OCI-LY7 (cell line): ENCODE measurements at regions not wholly inside any gene's neighbourhood (a gene's known extent, or its start where the extent isn't known, plus 50 kb on each side); places are given as distances from the start of the nearest gene placed in this dataset.

Experiments used
- BruUV-seq: library from RNA; stranded (reverse); fragments of 400-500 nt; replicated peaks from 2 replicates; lab custom pipeline; 2021; lab: Mats Ljungman, UMichigan
- CTCF ChIA-PET: fragments of 300-600 bp; sonication (Branson Sonifier 250); formaldehyde crosslinking; loops from one replicate; lab custom pipeline; 2022; ENCODE audit warnings: antibody characterized with exemption; ENCODE audit not compliant: unreplicated experiment; lab: Charles Lee
- POLR2A ChIA-PET: fragments of 300-600 bp; sonication (Branson Sonifier 250); formaldehyde crosslinking; loops from one replicate; lab custom pipeline; 2022; ENCODE audit warnings: antibody characterized with exemption; lab: Charles Lee
- DNase-seq: peaks from one replicate; pipeline ENCODE4 v3.0.0-alpha.2; 2015; ENCODE audit warnings: low spot score
- H2AFZ ChIP-seq: fragments of 200-600 bp; sonication (generic), shearing (Covaris generic); 2 replicates; pipeline ENCODE4 v1.6.1; 2014; ENCODE audit warnings: mild to moderate bottlenecking, antibody characterized with exemption, low read length, moderate library complexity
- H3K27ac ChIP-seq: fragments of 200-600 bp; sonication (generic); 2 replicates; pipeline ENCODE4 v1.5.1; 2014; ENCODE audit warnings: mixed run types, low read depth, mild to moderate bottlenecking, moderate library complexity, low read length, inconsistent platforms; ENCODE audit not compliant: poor library complexity, severe bottlenecking
- H3K36me3 ChIP-seq: fragments of 200-600 bp; sonication (generic); 2 replicates; pipeline ENCODE4 v1.6.1; 2014; ENCODE audit warnings: mild to moderate bottlenecking, antibody characterized with exemption, low read length, moderate library complexity, mixed read lengths; ENCODE audit not compliant: insufficient read depth
- H3K4me1 ChIP-seq: fragments of 200-600 bp; sonication (generic); 2 replicates; pipeline ENCODE4 v1.5.1; 2014; ENCODE audit warnings: mild to moderate bottlenecking, low read length; ENCODE audit not compliant: insufficient read depth, poor library complexity, severe bottlenecking
- H3K4me2 ChIP-seq: fragments of 200-600 bp; sonication (generic); 2 replicates; pipeline ENCODE4 v1.6.1; 2014; ENCODE audit warnings: mild to moderate bottlenecking, low read length
- H3K4me3 ChIP-seq: fragments of 200-600 bp; sonication (generic); 2 replicates; pipeline ENCODE4 v1.5.1; 2014; ENCODE audit warnings: mild to moderate bottlenecking, low read depth, low read length; ENCODE audit not compliant: poor library complexity, severe bottlenecking
- H3K79me2 ChIP-seq: fragments of 200-600 bp; sonication (generic); 2 replicates; pipeline ENCODE4 v1.6.1; 2016; ENCODE audit warnings: low read depth, mild to moderate bottlenecking, low read length, moderate library complexity, mixed read lengths; ENCODE audit not compliant: insufficient read depth
- H3K9me2 ChIP-seq: fragments of 200-600 bp; sonication (generic); 2 replicates; pipeline ENCODE4 v1.6.1; 2016; ENCODE audit warnings: mild to moderate bottlenecking, low read length, mixed read lengths; ENCODE audit not compliant: insufficient read depth
- H3K9me3 ChIP-seq: fragments of 200-600 bp; sonication (generic); 2 replicates; pipeline ENCODE4 v1.6.1; 2014; ENCODE audit warnings: mild to moderate bottlenecking, mixed run types, low read length, mixed read lengths
- H4K20me1 ChIP-seq: fragments of 200-600 bp; sonication (generic); 2 replicates; pipeline ENCODE4 v1.6.1; 2014; ENCODE audit warnings: mild to moderate bottlenecking, antibody characterized with exemption, low read length, moderate library complexity, mixed read lengths; ENCODE audit not compliant: insufficient read depth
- CTCF ChIP-seq: fragments of 200-600 bp; sonication (generic); conservative IDR thresholded peaks from 2 replicates; pipeline ENCODE4 v1.5.1; 2014; ENCODE audit warnings: mild to moderate bottlenecking, antibody characterized with exemption, low read length, moderate library complexity, mixed read lengths
- EZH2phosphoT487 ChIP-seq: fragments of 200-600 bp; sonication (generic); IDR thresholded peaks from 2 replicates; pipeline ENCODE4 v1.6.1; 2018; ENCODE audit warnings: low read depth, borderline replicate concordance, mild to moderate bottlenecking, mixed run types, antibody characterized with exemption, low read length, moderate library complexity, mixed read lengths
- intact Hi-C: fragments of 100-400 bp; cut with micrococcal nuclease; formaldehyde crosslinking; loops from one replicate; pipeline ENCODE4 v1.10.0; 2022; ENCODE audit not compliant: unreplicated experiment

DNA sequence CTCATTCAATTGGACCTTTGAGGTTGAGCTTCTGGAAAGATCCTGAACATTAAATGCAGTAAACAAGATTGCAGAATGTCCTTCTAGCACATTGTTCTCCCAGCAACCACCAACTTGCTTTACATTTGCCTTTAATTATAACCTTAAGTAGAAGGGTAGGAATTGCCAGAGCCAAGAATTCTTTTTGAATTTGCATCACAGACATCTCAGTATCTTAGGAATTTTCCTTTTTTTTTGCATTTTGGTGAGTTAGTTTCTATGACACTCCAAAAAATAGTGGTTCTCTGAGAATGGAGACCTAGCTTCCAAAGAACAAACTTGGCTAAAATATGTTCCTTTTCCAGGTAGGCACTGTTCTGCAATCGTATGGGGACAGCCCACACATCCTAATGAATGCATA is 456.0 kb downstream of the GATA3 start:
- Histone ChIP-seq H3K36me3 (no peaks in the 10 kb centered on the region), H3K4me2 (no peak overlapping the region), H3K27ac (no peak overlapping the region), H3K4me3 (no peak overlapping the region), H3K9me2 (no peaks in the 10 kb centered on the region), H3K79me2 (no peaks in the 10 kb centered on the region), H3K9me3 (no peaks in the 10 kb centered on the region), H3K4me1 (no peaks in the 10 kb centered on the region), H4K20me1 (no peaks in the 10 kb centered on the region), H2AFZ (no peak overlapping the region)
- ChIA-PET CTCF (no interaction called here), POLR2A (no interaction called here)
- TF ChIP-seq EZH2phosphoT487 (no peak), CTCF (no peak)
- BruUV-seq: no TSS peak
- intact Hi-C loops: no loop called here
- no peak for DNase-seq

DNA sequence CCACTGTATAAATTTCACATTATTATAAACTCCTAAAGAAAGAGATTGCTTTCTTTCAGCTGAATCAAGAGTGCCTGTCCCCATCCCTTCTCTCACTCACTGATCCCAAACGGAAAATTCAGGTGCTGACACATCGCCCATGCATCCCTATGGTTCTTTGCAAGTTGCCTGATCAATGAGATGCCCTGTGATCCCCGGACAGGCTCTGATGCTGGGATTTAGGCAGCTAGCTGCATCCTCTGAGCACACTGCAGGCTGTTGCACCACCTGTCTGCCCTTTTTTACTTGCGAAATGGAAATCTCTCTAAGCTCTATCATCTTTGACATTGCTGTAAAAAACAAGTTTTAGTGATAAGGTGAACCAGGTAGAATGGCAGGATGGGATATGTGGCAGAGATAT is 456.5 kb downstream of the GATA3 start:
- CTCF ChIA-PET: no interaction called here

More for the DNA sequence above, 456.5 kb downstream of the GATA3 start:
- H3K4me3 ChIP-seq: no peak overlapping the region
- H2AFZ ChIP-seq: no peak overlapping the region
- TF ChIP-seq EZH2phosphoT487 (no peak), CTCF (no peak)
- no TSS peak for BruUV-seq
- DNase-seq: no peak
- no peaks in the 10 kb centered on the region for H3K9me3 ChIP-seq
- intact Hi-C loops: no loop called here
- H3K9me2 ChIP-seq: no peaks in the 10 kb centered on the region
- H3K4me1 ChIP-seq: no peaks in the 10 kb centered on the region
- no peak overlapping the region for H3K27ac ChIP-seq
- no peaks in the 10 kb centered on the region for H3K36me3 ChIP-seq
- no peaks in the 10 kb centered on the region for H4K20me1 ChIP-seq
- H3K79me2 ChIP-seq: no peaks in the 10 kb centered on the region
- POLR2A ChIA-PET: no interaction called here
- H3K4me2 ChIP-seq: no peak overlapping the region
